WTC11 (cell line): ENCODE measurements at regions not wholly inside any gene's neighbourhood (a gene's known extent, or its start where the extent isn't known, plus 50 kb on each side); places are given as distances from the start of the nearest gene placed in this dataset.

Experiments used
- ATAC-seq: fragments of 200-7000 bp; cut with Tn5 transposase; 2 replicates; pipeline ENCODE4 v1.10.0; 2021; ENCODE audit warnings: mild to moderate bottlenecking, moderate library complexity
- CTCF ChIA-PET: fragments of 300-600 bp; sonication (Branson Sonifier 250); formaldehyde crosslinking; loops from one replicate; lab custom pipeline; 2021; ENCODE audit warnings: antibody characterized with exemption; lab: Charles Lee
- POLR2A ChIA-PET: fragments of 350-600 bp; sonication (Branson Sonifier 250); formaldehyde crosslinking; loops from one replicate; lab custom pipeline; 2021; ENCODE audit warnings: antibody characterized with exemption; lab: Charles Lee
- DNase-seq: peaks from one replicate; pipeline ENCODE4 v3.0.0; 2021; ENCODE audit warnings: low spot score
- H3K27ac Mint-ChIP-seq: 2 replicates; pipeline ENCODE4 v1.8.0; 2021; ENCODE audit warnings: mixed read lengths
- H3K27me3 Mint-ChIP-seq: 2 replicates; pipeline ENCODE4 v1.8.0; 2021; ENCODE audit warnings: low read depth, mild to moderate bottlenecking, moderate library complexity, mixed read lengths
- H3K36me3 Mint-ChIP-seq: 2 replicates; pipeline ENCODE4 v1.8.0; 2021; ENCODE audit warnings: mixed read lengths
- H3K4me1 Mint-ChIP-seq: 2 replicates; pipeline ENCODE4 v1.8.0; 2022; ENCODE audit warnings: mixed read lengths
- H3K4me3 Mint-ChIP-seq: 2 replicates; pipeline ENCODE4 v1.8.0; 2021; ENCODE audit warnings: mild to moderate bottlenecking, moderate library complexity, mixed read lengths
- H3K9me3 Mint-ChIP-seq: 2 replicates; pipeline ENCODE4 v1.8.0; 2021; ENCODE audit warnings: mixed read lengths
- CBFB ChIP-seq: sonication (generic); formaldehyde crosslinking; IDR thresholded peaks from 2 replicates; pipeline ENCODE4 v1.8.1; 2022; ENCODE audit warnings: mild to moderate bottlenecking, low read depth, missing genetic modification reagents
- ETV6 ChIP-seq: sonication (generic); formaldehyde crosslinking; IDR thresholded peaks from 2 replicates; pipeline ENCODE4 v1.8.1; 2022; ENCODE audit warnings: mild to moderate bottlenecking, missing genetic modification reagents
- FOXK1 ChIP-seq: sonication (generic); formaldehyde crosslinking; IDR thresholded peaks from 2 replicates; pipeline ENCODE4 v1.8.0; 2022; ENCODE audit warnings: mild to moderate bottlenecking, moderate library complexity, missing genetic modification reagents
- JUN ChIP-seq: sonication (generic); formaldehyde crosslinking; IDR thresholded peaks from 2 replicates; pipeline ENCODE4 v1.8.0; 2023; ENCODE audit warnings: mild to moderate bottlenecking, missing genetic modification reagents
- NR3C1 ChIP-seq: sonication (generic); formaldehyde crosslinking; conservative IDR thresholded peaks from 2 replicates; pipeline ENCODE4 v1.8.1; 2023; ENCODE audit warnings: low read depth, mild to moderate bottlenecking, missing genetic modification reagents
- SMAD4 ChIP-seq: sonication (generic); formaldehyde crosslinking; IDR thresholded peaks from 2 replicates; pipeline ENCODE4 v1.8.0; 2022; ENCODE audit warnings: mild to moderate bottlenecking, missing genetic modification reagents
- TP53 ChIP-seq: sonication (generic); formaldehyde crosslinking; IDR thresholded peaks from 2 replicates; pipeline ENCODE4 v1.8.1; 2023; ENCODE audit warnings: mild to moderate bottlenecking, missing genetic modification reagents
- ZNF423 ChIP-seq: fragments of 250-450 bp; sonication (Bioruptor Pico); IDR thresholded peaks from 2 replicates; pipeline ENCODE4 v2.1.2; 2022; ENCODE audit warnings: mild to moderate bottlenecking, moderate library complexity
- TF ChIP-seq, protein P1 (sequence below): sonication (generic); formaldehyde crosslinking; conservative IDR thresholded peaks from 2 replicates; pipeline ENCODE4 v1.8.1; 2023; ENCODE audit warnings: mild to moderate bottlenecking, low read depth, missing genetic modification reagents, moderate library complexity
- TF ChIP-seq, protein P2 (sequence below): sonication (generic); formaldehyde crosslinking; IDR thresholded peaks from 2 replicates; pipeline ENCODE4 v1.8.1; 2022; ENCODE audit warnings: low read depth, mild to moderate bottlenecking, moderate library complexity, missing genetic modification reagents, borderline replicate concordance
- TF ChIP-seq, protein P3 (sequence below): sonication (generic); formaldehyde crosslinking; IDR thresholded peaks from 2 replicates; pipeline ENCODE4 v1.8.1; 2022; ENCODE audit warnings: missing genetic modification reagents, borderline replicate concordance
- TF ChIP-seq, protein P4 (sequence below): sonication (generic); formaldehyde crosslinking; IDR thresholded peaks from 2 replicates; pipeline ENCODE4 v1.8.0; 2022; ENCODE audit warnings: mild to moderate bottlenecking, missing genetic modification reagents
- TF ChIP-seq, protein P5 (sequence below): fragments of 250-450 bp; sonication (Bioruptor Pico); IDR thresholded peaks from 2 replicates; pipeline ENCODE4 v1.9.0; 2021; ENCODE audit warnings: mild to moderate bottlenecking
- TF ChIP-seq, protein P6 (sequence below): fragments of 200-600 bp; IDR thresholded peaks from 2 replicates; pipeline ENCODE4 v1.8.0; 2022; ENCODE audit warnings: antibody characterized with exemption
- TF ChIP-seq, protein P7 (sequence below): sonication (generic); formaldehyde crosslinking; IDR thresholded peaks from 2 replicates; pipeline ENCODE4 v1.8.1; 2023; ENCODE audit warnings: mild to moderate bottlenecking, missing genetic modification reagents
- TF ChIP-seq, protein P8 (sequence below): sonication (generic); formaldehyde crosslinking; IDR thresholded peaks from 2 replicates; pipeline ENCODE4 v1.8.0; 2022; ENCODE audit warnings: mild to moderate bottlenecking, missing genetic modification reagents
- TF ChIP-seq, protein P9 (sequence below): sonication (generic); formaldehyde crosslinking; IDR thresholded peaks from 2 replicates; pipeline ENCODE4 v1.8.1; 2023; ENCODE audit warnings: mild to moderate bottlenecking, missing genetic modification reagents, borderline replicate concordance

DNA sequence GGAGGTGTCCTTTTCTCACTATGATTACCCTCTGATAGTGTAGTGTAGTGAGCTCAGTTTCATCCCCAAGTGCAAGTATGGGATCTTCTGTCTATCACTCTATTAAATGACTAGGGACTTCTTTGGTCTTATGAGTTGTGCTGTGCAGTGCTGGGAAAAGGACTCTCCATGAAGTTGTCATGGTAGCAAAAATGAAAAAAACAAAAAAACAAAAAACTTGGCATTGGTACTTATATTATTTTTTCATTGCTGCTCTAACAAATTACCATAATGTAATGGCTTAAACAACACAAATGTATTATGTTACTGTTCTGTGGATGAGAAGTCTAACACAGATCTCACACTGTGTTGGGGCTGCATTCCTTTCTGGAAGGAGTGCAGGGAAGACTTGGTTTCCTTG, 393.1 kb upstream of the NOVA1 start (continued):
- TF ChIP-seq, protein P1, sequence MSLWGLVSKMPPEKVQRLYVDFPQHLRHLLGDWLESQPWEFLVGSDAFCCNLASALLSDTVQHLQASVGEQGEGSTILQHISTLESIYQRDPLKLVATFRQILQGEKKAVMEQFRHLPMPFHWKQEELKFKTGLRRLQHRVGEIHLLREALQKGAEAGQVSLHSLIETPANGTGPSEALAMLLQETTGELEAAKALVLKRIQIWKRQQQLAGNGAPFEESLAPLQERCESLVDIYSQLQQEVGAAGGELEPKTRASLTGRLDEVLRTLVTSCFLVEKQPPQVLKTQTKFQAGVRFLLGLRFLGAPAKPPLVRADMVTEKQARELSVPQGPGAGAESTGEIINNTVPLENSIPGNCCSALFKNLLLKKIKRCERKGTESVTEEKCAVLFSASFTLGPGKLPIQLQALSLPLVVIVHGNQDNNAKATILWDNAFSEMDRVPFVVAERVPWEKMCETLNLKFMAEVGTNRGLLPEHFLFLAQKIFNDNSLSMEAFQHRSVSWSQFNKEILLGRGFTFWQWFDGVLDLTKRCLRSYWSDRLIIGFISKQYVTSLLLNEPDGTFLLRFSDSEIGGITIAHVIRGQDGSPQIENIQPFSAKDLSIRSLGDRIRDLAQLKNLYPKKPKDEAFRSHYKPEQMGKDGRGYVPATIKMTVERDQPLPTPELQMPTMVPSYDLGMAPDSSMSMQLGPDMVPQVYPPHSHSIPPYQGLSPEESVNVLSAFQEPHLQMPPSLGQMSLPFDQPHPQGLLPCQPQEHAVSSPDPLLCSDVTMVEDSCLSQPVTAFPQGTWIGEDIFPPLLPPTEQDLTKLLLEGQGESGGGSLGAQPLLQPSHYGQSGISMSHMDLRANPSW (CRISPR knock-in tag), result no peak
- TF ChIP-seq, protein P2, sequence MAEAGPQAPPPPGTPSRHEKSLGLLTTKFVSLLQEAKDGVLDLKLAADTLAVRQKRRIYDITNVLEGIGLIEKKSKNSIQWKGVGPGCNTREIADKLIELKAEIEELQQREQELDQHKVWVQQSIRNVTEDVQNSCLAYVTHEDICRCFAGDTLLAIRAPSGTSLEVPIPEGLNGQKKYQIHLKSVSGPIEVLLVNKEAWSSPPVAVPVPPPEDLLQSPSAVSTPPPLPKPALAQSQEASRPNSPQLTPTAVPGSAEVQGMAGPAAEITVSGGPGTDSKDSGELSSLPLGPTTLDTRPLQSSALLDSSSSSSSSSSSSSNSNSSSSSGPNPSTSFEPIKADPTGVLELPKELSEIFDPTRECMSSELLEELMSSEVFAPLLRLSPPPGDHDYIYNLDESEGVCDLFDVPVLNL (CRISPR knock-in tag), result no peak
- TF ChIP-seq, protein P3, sequence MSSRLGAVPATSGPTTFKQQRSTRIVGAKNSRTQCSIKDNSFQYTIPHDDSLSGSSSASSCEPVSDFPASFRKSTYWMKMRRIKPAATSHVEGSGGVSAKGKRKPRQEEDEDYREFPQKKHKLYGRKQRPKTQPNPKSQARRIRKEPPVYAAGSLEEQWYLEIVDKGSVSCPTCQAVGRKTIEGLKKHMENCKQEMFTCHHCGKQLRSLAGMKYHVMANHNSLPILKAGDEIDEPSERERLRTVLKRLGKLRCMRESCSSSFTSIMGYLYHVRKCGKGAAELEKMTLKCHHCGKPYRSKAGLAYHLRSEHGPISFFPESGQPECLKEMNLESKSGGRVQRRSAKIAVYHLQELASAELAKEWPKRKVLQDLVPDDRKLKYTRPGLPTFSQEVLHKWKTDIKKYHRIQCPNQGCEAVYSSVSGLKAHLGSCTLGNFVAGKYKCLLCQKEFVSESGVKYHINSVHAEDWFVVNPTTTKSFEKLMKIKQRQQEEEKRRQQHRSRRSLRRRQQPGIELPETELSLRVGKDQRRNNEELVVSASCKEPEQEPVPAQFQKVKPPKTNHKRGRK, result no peak
- TF ChIP-seq NR3C1 (no peak), TP53 (CRISPR knock-in tag) (no peak), ETV6 (CRISPR knock-in tag) (no peak)
- TF ChIP-seq, protein P4, sequence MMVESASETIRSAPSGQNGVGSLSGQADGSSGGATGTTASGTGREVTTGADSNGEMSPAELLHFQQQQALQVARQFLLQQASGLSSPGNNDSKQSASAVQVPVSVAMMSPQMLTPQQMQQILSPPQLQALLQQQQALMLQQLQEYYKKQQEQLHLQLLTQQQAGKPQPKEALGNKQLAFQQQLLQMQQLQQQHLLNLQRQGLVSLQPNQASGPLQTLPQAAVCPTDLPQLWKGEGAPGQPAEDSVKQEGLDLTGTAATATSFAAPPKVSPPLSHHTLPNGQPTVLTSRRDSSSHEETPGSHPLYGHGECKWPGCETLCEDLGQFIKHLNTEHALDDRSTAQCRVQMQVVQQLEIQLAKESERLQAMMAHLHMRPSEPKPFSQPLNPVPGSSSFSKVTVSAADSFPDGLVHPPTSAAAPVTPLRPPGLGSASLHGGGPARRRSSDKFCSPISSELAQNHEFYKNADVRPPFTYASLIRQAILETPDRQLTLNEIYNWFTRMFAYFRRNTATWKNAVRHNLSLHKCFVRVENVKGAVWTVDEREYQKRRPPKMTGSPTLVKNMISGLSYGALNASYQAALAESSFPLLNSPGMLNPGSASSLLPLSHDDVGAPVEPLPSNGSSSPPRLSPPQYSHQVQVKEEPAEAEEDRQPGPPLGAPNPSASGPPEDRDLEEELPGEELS (CRISPR knock-in tag), result no peak

DNA sequence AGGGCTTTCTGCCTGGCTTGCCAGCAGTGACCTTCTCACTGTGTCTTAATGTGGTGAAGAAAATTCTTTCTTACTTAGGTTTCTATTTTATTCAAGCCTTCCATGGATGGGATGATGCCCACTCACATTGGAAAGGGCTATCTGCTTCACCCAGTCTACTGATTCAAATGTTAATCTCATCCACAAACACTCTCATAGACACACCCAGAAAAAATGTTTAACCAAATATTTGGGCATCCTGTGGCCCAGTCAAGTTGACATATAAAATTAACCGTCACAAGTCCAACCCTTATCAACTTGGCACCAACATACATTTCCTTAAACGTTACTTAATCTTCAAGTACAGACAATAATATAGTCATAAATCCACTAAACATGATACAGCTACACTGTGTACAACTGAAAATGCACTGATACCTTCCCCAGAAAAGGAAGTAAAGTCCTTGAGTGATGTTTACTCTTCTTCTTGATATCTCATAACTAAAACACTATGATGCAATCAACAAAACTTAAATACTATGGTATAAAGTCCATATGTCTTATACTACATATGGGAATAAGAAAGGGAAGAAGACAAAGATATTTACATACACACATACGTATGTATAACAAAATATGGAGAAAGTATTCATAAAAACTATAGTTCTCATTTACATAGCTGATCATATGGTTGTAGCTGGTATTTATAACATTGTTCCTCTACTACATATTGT, 394.7 kb upstream of the NOVA1 start:
- H3K4me3 Mint-ChIP-seq, result no peak overlapping the region
- ATAC-seq, result no peak
- no peak for TF ChIP-seq FOXK1 (CRISPR knock-in tag)
- TF ChIP-seq, protein P5, sequence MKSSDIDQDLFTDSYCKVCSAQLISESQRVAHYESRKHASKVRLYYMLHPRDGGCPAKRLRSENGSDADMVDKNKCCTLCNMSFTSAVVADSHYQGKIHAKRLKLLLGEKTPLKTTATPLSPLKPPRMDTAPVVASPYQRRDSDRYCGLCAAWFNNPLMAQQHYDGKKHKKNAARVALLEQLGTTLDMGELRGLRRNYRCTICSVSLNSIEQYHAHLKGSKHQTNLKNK, result no peak
- no peaks in the 10 kb centered on the region for H3K36me3 Mint-ChIP-seq
- H3K27ac Mint-ChIP-seq, result no peak overlapping the region
- ChIA-PET POLR2A (no interaction called here), CTCF (no interaction called here)
- H3K27me3 Mint-ChIP-seq, result no peaks in the 10 kb centered on the region
- no peaks in the 10 kb centered on the region for H3K9me3 Mint-ChIP-seq
- H3K4me1 Mint-ChIP-seq, result peaks cover 19% of the 10 kb centered on the region
- no peak for DNase-seq

DNA sequence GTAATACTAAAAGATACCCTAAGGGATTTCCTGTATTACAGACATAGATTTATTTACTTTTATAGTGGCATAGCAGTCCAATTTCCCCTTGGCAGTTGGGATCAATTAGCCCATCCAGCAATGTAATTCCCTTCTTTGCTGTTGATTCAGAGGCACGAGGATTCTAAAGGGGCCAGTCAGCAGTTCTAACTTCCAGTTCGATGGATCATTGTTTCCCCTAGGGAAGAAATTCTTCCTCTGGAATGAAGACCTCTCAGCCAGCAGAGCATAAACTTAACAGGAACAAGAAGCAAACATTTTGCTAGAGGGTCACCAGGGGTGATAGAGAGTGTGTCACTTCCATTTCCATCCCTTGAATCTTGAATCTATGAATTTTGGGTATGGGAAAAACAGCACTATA, 395.7 kb upstream of the NOVA1 start:
- CTCF ChIA-PET, result no interaction called here
- DNase-seq, result no peak
- no peak overlapping the region for H3K27ac Mint-ChIP-seq
- no peak for TF ChIP-seq ZNF423 (CRISPR knock-in tag)
- TF ChIP-seq SMAD4 (CRISPR knock-in tag), result no peak
- TF ChIP-seq CBFB (CRISPR knock-in tag), result no peak
- TF ChIP-seq, protein P6, sequence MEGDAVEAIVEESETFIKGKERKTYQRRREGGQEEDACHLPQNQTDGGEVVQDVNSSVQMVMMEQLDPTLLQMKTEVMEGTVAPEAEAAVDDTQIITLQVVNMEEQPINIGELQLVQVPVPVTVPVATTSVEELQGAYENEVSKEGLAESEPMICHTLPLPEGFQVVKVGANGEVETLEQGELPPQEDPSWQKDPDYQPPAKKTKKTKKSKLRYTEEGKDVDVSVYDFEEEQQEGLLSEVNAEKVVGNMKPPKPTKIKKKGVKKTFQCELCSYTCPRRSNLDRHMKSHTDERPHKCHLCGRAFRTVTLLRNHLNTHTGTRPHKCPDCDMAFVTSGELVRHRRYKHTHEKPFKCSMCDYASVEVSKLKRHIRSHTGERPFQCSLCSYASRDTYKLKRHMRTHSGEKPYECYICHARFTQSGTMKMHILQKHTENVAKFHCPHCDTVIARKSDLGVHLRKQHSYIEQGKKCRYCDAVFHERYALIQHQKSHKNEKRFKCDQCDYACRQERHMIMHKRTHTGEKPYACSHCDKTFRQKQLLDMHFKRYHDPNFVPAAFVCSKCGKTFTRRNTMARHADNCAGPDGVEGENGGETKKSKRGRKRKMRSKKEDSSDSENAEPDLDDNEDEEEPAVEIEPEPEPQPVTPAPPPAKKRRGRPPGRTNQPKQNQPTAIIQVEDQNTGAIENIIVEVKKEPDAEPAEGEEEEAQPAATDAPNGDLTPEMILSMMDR, result no peak
- no peak for TF ChIP-seq JUN (CRISPR knock-in tag)
- TF ChIP-seq, protein P7, sequence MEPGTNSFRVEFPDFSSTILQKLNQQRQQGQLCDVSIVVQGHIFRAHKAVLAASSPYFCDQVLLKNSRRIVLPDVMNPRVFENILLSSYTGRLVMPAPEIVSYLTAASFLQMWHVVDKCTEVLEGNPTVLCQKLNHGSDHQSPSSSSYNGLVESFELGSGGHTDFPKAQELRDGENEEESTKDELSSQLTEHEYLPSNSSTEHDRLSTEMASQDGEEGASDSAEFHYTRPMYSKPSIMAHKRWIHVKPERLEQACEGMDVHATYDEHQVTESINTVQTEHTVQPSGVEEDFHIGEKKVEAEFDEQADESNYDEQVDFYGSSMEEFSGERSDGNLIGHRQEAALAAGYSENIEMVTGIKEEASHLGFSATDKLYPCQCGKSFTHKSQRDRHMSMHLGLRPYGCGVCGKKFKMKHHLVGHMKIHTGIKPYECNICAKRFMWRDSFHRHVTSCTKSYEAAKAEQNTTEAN (CRISPR knock-in tag), result no peak
- TF ChIP-seq, protein P8, sequence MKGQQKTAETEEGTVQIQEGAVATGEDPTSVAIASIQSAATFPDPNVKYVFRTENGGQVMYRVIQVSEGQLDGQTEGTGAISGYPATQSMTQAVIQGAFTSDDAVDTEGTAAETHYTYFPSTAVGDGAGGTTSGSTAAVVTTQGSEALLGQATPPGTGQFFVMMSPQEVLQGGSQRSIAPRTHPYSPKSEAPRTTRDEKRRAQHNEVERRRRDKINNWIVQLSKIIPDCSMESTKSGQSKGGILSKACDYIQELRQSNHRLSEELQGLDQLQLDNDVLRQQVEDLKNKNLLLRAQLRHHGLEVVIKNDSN (CRISPR knock-in tag), result no peak
- TF ChIP-seq, protein P9, sequence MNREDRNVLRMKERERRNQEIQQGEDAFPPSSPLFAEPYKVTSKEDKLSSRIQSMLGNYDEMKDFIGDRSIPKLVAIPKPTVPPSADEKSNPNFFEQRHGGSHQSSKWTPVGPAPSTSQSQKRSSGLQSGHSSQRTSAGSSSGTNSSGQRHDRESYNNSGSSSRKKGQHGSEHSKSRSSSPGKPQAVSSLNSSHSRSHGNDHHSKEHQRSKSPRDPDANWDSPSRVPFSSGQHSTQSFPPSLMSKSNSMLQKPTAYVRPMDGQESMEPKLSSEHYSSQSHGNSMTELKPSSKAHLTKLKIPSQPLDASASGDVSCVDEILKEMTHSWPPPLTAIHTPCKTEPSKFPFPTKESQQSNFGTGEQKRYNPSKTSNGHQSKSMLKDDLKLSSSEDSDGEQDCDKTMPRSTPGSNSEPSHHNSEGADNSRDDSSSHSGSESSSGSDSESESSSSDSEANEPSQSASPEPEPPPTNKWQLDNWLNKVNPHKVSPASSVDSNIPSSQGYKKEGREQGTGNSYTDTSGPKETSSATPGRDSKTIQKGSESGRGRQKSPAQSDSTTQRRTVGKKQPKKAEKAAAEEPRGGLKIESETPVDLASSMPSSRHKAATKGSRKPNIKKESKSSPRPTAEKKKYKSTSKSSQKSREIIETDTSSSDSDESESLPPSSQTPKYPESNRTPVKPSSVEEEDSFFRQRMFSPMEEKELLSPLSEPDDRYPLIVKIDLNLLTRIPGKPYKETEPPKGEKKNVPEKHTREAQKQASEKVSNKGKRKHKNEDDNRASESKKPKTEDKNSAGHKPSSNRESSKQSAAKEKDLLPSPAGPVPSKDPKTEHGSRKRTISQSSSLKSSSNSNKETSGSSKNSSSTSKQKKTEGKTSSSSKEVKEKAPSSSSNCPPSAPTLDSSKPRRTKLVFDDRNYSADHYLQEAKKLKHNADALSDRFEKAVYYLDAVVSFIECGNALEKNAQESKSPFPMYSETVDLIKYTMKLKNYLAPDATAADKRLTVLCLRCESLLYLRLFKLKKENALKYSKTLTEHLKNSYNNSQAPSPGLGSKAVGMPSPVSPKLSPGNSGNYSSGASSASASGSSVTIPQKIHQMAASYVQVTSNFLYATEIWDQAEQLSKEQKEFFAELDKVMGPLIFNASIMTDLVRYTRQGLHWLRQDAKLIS, result no peak

More for the DNA sequence above, 395.7 kb upstream of the NOVA1 start:
- POLR2A ChIA-PET, result no interaction called here
- no peak for ATAC-seq
- Mint-ChIP-seq H3K27me3 (no peaks in the 10 kb centered on the region), H3K4me3 (no peak overlapping the region), H3K4me1 (peaks cover 9% of the 10 kb centered on the region), H3K9me3 (no peaks in the 10 kb centered on the region), H3K36me3 (no peaks in the 10 kb centered on the region)
